Stimulated activated CD8-positive, alpha-beta memory T cell treated with anti-CD3 and anti-CD28 coated beads, Interleukin-7, amount 100 ng/mL, for 48 hours (primary cell): ENCODE measurements at regions not wholly inside any gene's neighbourhood (a gene's known extent, or its start where the extent isn't known, plus 50 kb on each side); places are given as distances from the start of the nearest gene placed in this dataset.

Experiments
- DNase-seq, 2 donors: peaks; one replicate each; pipeline ENCODE4 v3.0.0-alpha.2; 2020; ENCODE audit warnings: low read depth in 1 of 2; ENCODE audit errors: extremely low read depth in 1 of 2

DNA sequence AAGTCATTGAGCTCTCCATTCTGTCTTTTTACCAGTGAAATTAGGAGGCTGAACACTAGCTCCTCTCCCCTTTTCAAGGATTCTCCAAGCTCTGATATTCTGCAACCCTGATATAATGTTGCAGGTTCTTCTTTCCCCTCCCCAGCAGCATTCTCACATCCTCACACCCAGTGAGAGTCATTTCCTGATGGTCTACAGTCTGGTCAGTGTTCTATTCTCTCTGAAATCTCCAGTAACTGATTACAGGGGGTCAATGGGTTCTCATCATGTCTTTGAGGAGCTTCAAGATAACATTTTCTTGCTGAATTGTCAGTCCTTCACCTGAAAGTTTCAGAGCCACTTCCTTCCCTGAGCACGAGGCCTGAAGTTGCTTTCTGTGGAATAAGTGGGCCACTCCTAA is 299.4 kb downstream of the PTEN start:
- DNase-seq = no peak

- DNase-seq = no peak
Measured at GRCh38 chr10:88163572-88163971, 300.1 kb downstream of the PTEN start.

GRCh38 chr10:88164471-88164870 is 301.0 kb downstream of the PTEN start:
- no peak for DNase-seq

DNA sequence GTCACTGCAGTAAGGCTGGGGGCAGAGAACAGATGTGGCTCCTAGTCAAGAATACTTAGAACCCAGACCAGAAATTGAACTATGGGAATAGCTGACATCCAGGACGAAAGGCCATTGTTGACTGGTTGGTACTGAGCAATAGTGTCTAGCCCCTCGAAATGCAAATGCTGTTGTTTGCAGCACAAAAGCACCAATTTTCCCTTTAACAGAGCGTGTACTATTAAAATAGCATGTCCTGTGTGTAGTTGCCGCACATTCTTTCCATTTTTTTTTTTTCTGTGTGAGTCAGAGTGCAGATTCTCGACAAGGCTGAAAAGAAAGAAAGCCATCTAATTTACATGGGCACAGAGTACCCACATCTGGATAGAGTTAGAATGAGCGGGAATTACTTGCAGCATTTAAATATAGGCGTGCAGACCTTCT is 302.4 kb downstream of the PTEN start:
- DNase-seq = no peak

- no peak for DNase-seq
Measured at GRCh38 chr10:88168171-88169036, 305.0 kb downstream of the PTEN start.

- DNase-seq = no peak
Measured at GRCh38 chr10:88169037-88169319, 305.6 kb downstream of the PTEN start.

- DNase-seq = no peak
Measured at GRCh38 chr10:88170628-88171027, 307.2 kb downstream of the PTEN start.

DNA sequence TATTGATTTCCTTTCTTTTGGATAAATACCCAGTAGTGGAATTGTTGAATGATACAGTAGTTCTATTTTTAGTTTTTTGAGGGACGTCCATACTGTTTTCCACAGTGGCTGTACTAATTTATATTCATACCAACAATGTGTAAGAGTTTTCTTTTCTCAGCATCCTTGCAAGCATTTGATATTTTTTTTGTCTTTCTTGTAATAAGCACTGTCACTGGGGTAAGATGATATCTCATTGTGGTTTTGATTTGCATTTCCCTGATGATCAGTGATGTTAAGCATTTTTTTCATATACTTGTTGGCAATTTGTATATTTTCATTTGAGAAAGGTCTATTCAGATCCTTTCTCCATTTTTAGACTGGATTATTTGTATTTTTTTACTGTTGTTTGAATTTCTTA is 308.7 kb downstream of the PTEN start:
- DNase-seq = no peak

DNA sequence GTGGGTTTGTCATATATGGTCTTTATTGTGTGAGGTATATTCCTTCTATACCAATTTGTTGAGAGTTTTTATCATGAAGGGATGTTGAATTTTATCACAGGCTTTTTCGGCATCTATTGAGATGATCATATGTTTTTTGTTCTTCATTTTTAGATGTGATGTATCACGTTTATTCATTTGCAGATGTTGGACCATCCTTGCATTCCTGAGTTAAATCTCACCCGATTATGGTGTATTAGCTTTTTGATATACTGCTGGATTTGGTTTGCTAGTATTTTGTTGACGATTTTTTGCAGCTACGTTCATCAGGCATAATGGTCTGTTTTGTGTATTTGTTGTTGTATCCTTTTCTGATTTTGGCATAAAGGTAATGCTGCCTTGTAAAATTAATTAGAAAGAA is 311.0 kb downstream of the PTEN start:
- no peak for DNase-seq

- DNase-seq = no peak
Measured at GRCh38 chr10:88178758-88179157, 315.3 kb downstream of the PTEN start.

DNA sequence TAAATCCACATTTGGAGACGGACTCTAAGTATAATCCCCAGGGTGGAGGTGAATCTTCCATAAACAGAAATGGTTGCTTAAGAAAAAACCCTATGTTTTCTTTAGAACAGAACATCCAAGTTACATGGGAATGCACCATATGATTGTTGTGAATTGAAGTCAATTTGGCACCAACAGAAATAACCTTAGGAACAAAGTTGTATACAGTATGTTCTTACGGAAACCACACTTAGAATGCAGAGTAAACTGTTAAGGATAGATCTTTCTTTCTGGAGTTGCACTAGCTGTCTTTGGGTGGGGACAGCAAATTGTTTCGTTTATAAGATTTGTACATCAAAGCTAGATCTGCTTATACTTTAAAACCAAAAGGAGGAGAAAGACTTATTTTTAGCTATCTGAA is 316.4 kb downstream of the PTEN start:
- no peak for DNase-seq

GRCh38 chr10:88181902-88182600 is 318.6 kb downstream of the PTEN start:
- DNase-seq = no peak

DNA sequence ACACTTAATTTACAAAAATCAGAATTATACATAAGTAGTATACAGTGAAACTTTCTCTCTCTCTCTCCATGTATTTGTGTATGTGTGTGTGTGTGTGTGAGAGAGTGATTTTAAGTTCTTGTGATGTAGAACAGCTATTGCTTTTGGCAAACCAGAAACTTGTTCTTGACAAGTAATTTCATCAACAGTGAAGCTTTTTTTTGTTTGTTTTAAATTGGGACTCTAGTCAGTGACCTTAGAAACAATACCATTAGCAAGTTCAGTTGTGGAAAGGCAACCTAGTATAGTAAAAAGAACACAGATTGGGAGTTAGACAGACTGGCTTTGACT is 319.1 kb downstream of the PTEN start:
- no peak for DNase-seq

DNA sequence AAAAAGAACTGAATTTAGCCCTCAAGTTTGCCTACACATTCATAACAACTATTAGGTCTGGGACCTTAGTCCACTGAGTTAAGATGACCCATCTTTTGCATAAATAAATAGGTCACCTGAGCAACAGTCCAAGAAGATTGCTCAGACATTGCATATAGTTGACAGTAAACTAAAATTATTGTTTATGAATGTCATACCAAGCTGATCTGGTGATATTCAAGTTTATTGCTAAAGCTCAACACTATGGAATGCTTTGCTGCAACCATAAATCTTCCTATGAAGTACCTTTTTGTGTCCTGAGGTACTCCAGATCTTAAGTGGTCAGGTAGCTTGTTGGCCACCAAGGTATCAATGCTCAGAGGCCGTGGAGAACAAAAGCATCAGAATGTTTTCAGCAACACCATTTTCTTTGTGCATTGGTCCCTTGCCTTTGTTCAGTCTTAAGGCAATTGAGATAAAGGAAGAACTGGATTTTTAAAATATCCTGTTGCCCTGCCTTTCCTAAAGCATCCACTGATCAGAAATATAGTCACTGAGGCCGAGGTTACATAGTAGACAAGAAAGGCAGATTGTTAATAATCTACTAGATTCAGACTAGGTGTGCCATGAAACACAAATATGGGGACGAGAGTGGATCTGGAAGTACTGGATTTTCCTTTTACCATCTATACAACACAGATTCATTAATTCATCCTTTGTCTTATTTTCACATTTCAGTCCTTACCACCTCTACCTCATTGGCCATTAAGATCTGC is 321.3 kb downstream of the PTEN start:
- DNase-seq = no peak

- DNase-seq = no peak
Measured at GRCh38 chr10:88185830-88186229, 322.4 kb downstream of the PTEN start.

DNA sequence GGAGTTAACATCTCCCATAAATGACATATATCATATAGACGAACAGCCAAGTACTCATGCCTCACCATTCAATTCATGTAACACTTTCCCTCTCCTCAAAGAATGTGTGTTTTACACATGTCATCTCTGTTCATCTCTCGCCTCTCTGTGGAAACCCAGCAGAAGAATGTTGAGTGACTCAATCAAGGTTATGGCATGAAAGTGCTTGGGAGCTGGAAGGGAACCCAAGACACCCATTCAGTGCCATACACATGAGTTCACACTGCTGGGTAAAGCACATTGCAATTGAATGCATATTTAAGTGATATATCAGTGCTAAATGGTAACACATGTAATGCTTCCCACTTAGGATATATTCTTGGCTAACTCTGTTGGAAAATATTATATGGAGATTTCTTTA is 322.9 kb downstream of the PTEN start:
- no peak for DNase-seq

DNA sequence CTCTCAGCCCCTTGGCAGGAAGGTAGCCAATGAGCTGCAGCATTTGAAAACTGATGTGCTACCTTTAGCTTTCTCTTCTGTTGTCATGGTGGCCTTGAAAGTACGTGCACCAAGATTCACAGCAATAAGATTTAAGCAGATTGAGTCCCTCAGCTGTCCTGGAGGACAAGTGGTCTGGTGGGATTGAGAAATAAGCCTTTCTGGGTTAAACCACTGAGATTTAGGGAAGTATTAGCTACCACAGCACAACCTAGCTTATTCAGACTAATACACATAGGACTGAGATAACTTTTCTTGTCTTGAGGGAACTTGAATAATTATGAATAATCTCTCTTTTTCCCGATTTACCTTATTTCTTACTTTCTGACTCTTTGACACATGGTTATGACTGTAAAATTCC is 324.0 kb downstream of the PTEN start:
- DNase-seq = no peak

DNA sequence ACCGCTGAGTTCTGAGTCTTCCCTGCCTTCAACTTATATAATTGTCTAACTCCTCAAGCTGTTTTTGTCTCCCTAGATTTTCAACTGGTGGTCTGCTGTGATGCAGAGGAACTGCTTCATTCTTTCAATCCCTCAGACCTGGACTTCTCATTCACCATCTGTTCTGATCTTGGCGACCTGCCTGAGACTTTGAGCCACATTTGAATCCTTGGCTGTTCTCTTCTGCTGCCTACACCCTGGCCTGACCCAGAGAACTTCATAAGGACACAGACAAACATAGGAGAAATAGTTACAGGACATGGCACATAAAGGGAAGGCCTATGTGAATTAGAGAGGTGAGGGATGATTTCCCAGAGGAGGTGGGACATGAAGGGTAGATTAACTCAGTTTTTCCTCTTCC is 326.7 kb downstream of the PTEN start:
- DNase-seq = no peak

- no peak for DNase-seq
Measured at GRCh38 chr10:88190540-88191235, 327.3 kb downstream of the PTEN start.

DNA sequence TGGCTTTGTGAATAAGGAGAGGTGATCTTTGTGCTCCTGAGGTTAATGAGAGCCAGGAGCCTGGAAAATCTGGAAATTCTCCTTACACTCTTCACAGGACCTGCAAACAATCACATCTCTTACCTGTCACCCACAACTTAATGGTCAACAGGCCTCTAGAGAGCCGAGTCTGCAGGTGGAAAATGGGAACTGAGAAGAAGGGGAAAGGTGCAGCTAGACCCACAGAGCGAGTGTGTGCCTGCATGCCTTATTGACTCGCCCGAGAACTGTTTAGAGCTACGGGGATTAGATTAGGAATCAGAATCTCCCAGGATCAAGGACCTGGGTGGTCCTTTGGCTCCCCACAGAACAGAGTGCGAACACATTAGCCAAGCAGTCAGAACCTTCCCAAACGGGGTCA is 329.6 kb downstream of the PTEN start:
- no peak for DNase-seq
